22Rv1 (cell line): ENCODE measurements at regions not wholly inside any gene's neighbourhood (a gene's known extent, or its start where the extent isn't known, plus 50 kb on each side); places are given as distances from the start of the nearest gene placed in this dataset.

Source experiments
- ZFX ChIP-seq: fragments of 450-650 bp; IDR thresholded peaks from 2 replicates; pipeline ENCODE4 v1.6.1; 2017; ENCODE audit warnings: antibody characterized with exemption, borderline replicate concordance
- TF ChIP-seq, protein P1 (sequence below): fragments of 450-650 bp; IDR thresholded peaks from 2 replicates; pipeline ENCODE4 v1.5.1; 2017; ENCODE audit warnings: mild to moderate bottlenecking

DNA sequence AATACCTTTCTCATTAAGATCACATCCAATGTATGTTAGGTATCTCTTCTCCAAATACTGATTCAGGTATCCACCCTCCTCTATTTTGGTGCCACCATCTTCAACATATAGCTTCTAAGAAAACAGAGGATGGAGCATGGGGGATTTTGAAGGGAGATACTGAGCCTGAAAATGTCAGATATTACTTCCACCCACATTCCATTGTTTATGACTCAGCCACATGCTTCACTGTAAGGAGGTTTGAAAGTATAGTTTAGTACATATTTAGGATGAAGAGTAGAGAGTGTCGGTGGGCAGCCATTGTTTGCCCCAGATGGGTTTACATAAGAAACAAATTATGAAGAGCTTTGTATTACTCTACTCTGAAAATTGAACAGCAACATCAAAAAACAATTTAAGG, 286.7 kb downstream of the TFAP2B start:
- TF ChIP-seq, protein P1, sequence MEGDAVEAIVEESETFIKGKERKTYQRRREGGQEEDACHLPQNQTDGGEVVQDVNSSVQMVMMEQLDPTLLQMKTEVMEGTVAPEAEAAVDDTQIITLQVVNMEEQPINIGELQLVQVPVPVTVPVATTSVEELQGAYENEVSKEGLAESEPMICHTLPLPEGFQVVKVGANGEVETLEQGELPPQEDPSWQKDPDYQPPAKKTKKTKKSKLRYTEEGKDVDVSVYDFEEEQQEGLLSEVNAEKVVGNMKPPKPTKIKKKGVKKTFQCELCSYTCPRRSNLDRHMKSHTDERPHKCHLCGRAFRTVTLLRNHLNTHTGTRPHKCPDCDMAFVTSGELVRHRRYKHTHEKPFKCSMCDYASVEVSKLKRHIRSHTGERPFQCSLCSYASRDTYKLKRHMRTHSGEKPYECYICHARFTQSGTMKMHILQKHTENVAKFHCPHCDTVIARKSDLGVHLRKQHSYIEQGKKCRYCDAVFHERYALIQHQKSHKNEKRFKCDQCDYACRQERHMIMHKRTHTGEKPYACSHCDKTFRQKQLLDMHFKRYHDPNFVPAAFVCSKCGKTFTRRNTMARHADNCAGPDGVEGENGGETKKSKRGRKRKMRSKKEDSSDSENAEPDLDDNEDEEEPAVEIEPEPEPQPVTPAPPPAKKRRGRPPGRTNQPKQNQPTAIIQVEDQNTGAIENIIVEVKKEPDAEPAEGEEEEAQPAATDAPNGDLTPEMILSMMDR = no peak
- no peak for TF ChIP-seq ZFX
